Gastrocnemius medialis (tissue), 4 donors: ENCODE measurements at regions not wholly inside any gene's neighbourhood (a gene's known extent, or its start where the extent isn't known, plus 50 kb on each side); places are given as distances from the start of the nearest gene placed in this dataset.

Source experiments
- ATAC-seq, 2 donors: fragments of 150-250 bp; one replicate each; pipeline ENCODE4 v1.9.1; 2016
- DNase-seq, 2 donors: peaks; one replicate each; pipeline ENCODE4 v3.0.0-alpha.2; 2019
- H3K27ac ChIP-seq, 4 donors: fragments of 200-600 bp; sonication (generic); 1 replicate in 1 of 4; 2 replicates in 3 of 4; pipeline ENCODE4 v1.5.1; 2016 to 2018; ENCODE audit warnings: mild to moderate bottlenecking in 2 of 4, moderate library complexity in 1 of 4
- H3K27me3 ChIP-seq, 3 donors: fragments of 200-600 bp; sonication (generic) in 2 of 3; 1 replicate in 1 of 3; 2 replicates in 2 of 3; pipeline versions ENCODE4 v1.5.1 to v1.6.0; 2016 to 2019; ENCODE audit warnings: mild to moderate bottlenecking in 1 of 3, moderate library complexity in 1 of 3
- H3K36me3 ChIP-seq, 2 donors: fragments of 200-600 bp; sonication (generic) in 1 of 2; one replicate each; pipeline ENCODE4 v1.5.1; 2017 to 2018
- H3K4me1 ChIP-seq, 2 donors: fragments of 200-600 bp; sonication (generic) in 1 of 2; one replicate each; pipeline ENCODE4 v1.5.1; 2016 to 2017; ENCODE audit warnings: mild to moderate bottlenecking in 2 of 2
- H3K4me3 ChIP-seq, 4 donors: fragments of 200-600 bp; sonication (generic) in 3 of 4; 1 replicate in 1 of 4; 2 replicates in 3 of 4; pipeline ENCODE4 v1.5.1; 2016 to 2019; ENCODE audit warnings: mild to moderate bottlenecking in 2 of 4
- H3K9me3 ChIP-seq, 3 donors: fragments of 200-600 bp; sonication (generic) in 2 of 3; 1 replicate in 1 of 3; 2 replicates in 2 of 3; pipeline ENCODE4 v1.5.1; 2016 to 2019
- POLR2A ChIP-seq, 2 donors: fragments of 450-650 bp; IDR thresholded peaks; one replicate each; pipeline ENCODE4 v1.6.1; 2017; ENCODE audit warnings: antibody characterized with exemption in 2 of 2, mild to moderate bottlenecking in 2 of 2, moderate library complexity in 2 of 2
- in situ Hi-C, 4 donors: fragments of 200-750 bp; cut with MboI; loops; one replicate each; pipeline versions ENCODE4 v1.15.0 to v1.8.0; 2017; ENCODE audit warnings: low sequenced_read_pairs in 4 of 4
- intact Hi-C: fragments of 100-400 bp; cut with DNase I; formaldehyde crosslinking; loops from one replicate; pipeline ENCODE4 v1.15.1; 2023; ENCODE audit warnings: low total_unique reads
- TF ChIP-seq, protein P1 (sequence below), 5 experiments: fragments of 450-650 bp in 3 of 5; fragments of 200-600 bp in 2 of 5; sonication (generic) in 2 of 5; IDR thresholded peaks in 4 of 5; conservative IDR thresholded peaks in 1 of 5; 1 replicate in 4 of 5; 2 replicates in 1 of 5; pipeline ENCODE4 v1.5.1; 2016 to 2019; ENCODE audit warnings: antibody characterized with exemption in 5 of 5, mild to moderate bottlenecking in 3 of 5, moderate library complexity in 3 of 5

DNA sequence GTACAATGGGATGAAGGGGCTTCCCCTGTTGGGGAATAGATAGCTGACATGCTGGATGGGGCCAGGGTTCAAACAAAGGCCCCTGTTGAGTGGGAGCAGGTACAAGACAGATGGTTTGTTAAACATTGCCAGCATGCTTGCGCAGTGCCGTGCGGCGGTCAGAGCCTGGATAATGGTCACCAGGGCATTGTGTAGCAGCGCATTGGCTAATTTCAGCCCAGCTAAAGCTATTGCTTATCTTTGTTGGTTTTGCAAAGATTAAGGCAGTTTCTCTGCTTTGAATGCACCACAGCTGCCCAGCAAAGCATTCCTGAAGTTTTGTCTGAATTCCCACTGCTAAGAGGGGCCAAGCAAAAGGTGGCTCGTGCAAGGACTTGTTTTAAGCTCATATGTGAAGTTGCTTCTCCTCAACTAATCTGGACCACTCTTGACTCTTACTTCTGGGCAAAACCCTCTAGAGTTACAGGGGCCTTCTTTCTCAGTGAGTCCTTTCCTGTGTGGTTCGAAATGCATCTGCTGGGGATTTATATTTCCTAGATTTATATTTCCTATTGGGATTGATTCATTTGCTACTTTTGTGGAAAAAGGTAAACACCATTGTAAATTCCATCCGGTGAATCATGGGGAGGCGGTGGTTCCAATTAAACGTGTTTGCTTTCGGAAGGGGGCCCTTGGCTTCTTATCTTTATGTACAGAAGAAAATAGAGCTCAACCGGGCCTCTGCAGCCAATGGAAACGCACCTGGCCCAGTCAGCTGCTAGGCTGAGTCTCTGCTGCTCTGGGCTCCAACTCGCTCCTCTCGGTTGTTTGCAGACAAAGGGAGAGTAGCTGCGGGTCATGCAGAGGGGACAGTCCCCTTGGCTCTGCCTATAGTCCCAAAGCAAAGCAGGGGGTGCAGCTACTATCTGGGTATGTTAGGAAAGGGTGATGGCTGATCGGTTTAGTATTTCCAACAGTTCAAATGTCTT is 72.1 kb downstream of the FOXA2 start:
- Histone ChIP-seq H3K27ac (no peak overlapping the region), H3K4me3 (no peak overlapping the region), H3K9me3 (no peaks in the 10 kb centered on the region), H3K4me1 (no peaks in the 10 kb centered on the region), H3K27me3 (no peaks in the 10 kb centered on the region), H3K36me3 (no peaks in the 10 kb centered on the region)
- DNase-seq (no peak), ATAC-seq (no peak)
- in situ Hi-C loops, result no loop called here
- TF ChIP-seq, protein P1, sequence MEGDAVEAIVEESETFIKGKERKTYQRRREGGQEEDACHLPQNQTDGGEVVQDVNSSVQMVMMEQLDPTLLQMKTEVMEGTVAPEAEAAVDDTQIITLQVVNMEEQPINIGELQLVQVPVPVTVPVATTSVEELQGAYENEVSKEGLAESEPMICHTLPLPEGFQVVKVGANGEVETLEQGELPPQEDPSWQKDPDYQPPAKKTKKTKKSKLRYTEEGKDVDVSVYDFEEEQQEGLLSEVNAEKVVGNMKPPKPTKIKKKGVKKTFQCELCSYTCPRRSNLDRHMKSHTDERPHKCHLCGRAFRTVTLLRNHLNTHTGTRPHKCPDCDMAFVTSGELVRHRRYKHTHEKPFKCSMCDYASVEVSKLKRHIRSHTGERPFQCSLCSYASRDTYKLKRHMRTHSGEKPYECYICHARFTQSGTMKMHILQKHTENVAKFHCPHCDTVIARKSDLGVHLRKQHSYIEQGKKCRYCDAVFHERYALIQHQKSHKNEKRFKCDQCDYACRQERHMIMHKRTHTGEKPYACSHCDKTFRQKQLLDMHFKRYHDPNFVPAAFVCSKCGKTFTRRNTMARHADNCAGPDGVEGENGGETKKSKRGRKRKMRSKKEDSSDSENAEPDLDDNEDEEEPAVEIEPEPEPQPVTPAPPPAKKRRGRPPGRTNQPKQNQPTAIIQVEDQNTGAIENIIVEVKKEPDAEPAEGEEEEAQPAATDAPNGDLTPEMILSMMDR (IDR thresholded peaks at IDR 0.05 in 4 of 5, conservative IDR thresholded peaks at IDR 0.05 in 1 of 5), result no peak
- TF ChIP-seq POLR2A (IDR thresholded peaks at IDR 0.05), result no peak
- intact Hi-C loops, result no loop called here

DNA sequence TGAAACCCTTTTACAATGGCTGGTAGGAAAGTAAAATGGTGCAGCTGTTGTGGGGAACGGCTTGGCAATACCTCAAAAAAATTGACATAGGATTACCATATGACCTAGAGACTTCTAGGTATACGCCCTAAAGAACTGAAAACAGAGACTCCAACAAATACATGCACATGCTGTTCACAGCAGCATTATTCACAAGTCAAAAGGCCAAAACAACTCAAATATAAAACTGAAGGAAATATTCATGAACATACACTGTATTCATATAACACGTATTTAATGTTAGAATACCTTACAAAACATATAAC is 74.6 kb downstream of the FOXA2 start:
- H3K27me3 ChIP-seq, result no peaks in the 10 kb centered on the region
- H3K9me3 ChIP-seq, result no peaks in the 10 kb centered on the region
- no peak overlapping the region for H3K27ac ChIP-seq
- no peaks in the 10 kb centered on the region for H3K36me3 ChIP-seq
- intact Hi-C loops (no loop called here), in situ Hi-C loops (no loop called here)
- no peak overlapping the region for H3K4me3 ChIP-seq
- ATAC-seq, result no peak
- TF ChIP-seq, protein P1 (IDR thresholded peaks at IDR 0.05 in 4 of 5, conservative IDR thresholded peaks at IDR 0.05 in 1 of 5), result no peak
- no peak for TF ChIP-seq POLR2A (IDR thresholded peaks at IDR 0.05)
- no peaks in the 10 kb centered on the region for H3K4me1 ChIP-seq
- no peak for DNase-seq

DNA sequence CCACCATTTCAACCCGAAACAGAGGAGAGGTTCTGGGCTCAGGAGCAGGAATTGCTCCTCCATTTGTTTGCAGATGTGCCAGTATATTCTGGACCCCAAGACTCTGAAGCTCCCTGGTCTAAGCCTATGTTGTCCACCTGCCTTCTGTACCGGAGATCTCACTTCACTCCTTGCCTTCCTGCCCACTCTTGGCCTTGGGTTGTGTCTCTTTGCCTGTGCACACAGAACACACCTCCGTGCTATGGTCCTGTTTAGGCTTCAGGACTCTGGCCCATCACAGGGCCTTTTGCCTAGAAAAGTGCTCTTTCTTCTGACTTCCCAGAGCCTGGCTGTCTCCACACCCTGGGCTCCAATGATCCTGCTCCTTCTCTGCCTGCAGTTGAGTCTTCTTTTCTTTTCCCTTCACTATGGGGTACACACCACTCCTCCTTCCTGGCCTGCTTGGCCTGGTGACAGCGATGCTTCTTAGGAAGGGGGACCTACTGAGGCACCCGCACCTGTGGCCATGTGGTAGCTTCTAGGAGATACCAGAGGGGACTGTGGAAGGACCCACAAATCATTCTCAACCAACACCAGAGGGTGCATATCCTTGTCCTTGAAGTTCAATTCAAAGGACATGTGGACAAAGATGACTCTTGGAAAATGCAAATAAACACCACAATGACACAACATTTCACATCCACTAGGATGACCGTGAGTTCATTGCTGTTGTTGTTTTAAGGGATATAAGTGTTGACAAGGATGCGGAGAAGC is 75.1 kb downstream of the FOXA2 start:
- no peaks in the 10 kb centered on the region for H3K4me1 ChIP-seq
- ATAC-seq (no peak), DNase-seq (no peak)
- intact Hi-C loops (no loop called here), in situ Hi-C loops (no loop called here)
- no peaks in the 10 kb centered on the region for H3K27me3 ChIP-seq
- no peaks in the 10 kb centered on the region for H3K36me3 ChIP-seq
- H3K27ac ChIP-seq, result no peak overlapping the region
- no peaks in the 10 kb centered on the region for H3K9me3 ChIP-seq
- no peak overlapping the region for H3K4me3 ChIP-seq
- TF ChIP-seq, protein P1 (IDR thresholded peaks at IDR 0.05 in 4 of 5, conservative IDR thresholded peaks at IDR 0.05 in 1 of 5), result no peak
- no peak for TF ChIP-seq POLR2A (IDR thresholded peaks at IDR 0.05)

DNA sequence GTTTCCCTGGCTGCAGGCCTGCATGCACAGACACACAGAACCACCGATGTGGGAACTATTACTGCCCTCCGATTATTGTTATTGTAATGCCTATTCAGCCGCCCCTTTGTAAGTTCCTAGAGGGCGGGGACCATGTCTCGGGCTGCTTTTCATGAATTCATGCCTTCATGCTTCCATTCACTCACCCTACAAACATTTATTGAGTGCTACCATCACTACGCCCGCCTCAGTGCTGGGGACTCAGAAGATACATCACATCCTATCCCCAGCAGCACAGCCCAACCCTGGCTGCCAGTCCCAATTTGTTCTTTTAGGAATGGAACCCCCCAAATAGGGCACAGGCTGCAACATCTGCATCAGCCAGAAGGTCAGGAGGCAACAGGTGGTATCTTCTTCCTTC is 75.9 kb downstream of the FOXA2 start:
- DNase-seq (no peak), ATAC-seq (no peak)
- no peak overlapping the region for H3K4me3 ChIP-seq
- intact Hi-C loops, result no loop called here
- H3K9me3 ChIP-seq, result no peaks in the 10 kb centered on the region
- H3K4me1 ChIP-seq, result no peaks in the 10 kb centered on the region
- no peaks in the 10 kb centered on the region for H3K36me3 ChIP-seq
- no peaks in the 10 kb centered on the region for H3K27me3 ChIP-seq
- no peak for TF ChIP-seq POLR2A (IDR thresholded peaks at IDR 0.05)
- TF ChIP-seq, protein P1 (IDR thresholded peaks at IDR 0.05 in 4 of 5, conservative IDR thresholded peaks at IDR 0.05 in 1 of 5), result no peak
- in situ Hi-C loops, result no loop called here
- H3K27ac ChIP-seq, result no peak overlapping the region
